Loucy (cell line): ENCODE measurements at regions not wholly inside any gene's neighbourhood (a gene's known extent, or its start where the extent isn't known, plus 50 kb on each side); places are given as distances from the start of the nearest gene placed in this dataset.

ENCODE experiments used
- H2AFZ ChIP-seq: fragments of 200-600 bp; sonication (generic); 2 replicates; pipeline ENCODE4 v1.6.0; 2016; ENCODE audit warnings: antibody characterized with exemption, mild to moderate bottlenecking, low read length, moderate library complexity
- H3F3A ChIP-seq: fragments of 200-600 bp; 2 replicates; pipeline ENCODE4 v1.6.0; 2016; ENCODE audit warnings: antibody characterized with exemption, low read depth, mild to moderate bottlenecking
- H3K27me3 ChIP-seq: fragments of 200-600 bp; sonication (generic); 2 replicates; pipeline ENCODE4 v1.6.1; 2014; ENCODE audit warnings: low read length, mild to moderate bottlenecking; ENCODE audit not compliant: insufficient read depth, poor library complexity, severe bottlenecking
- H3K36me3 ChIP-seq: fragments of 200-600 bp; sonication (generic); 2 replicates; pipeline ENCODE4 v1.6.1; 2016; ENCODE audit warnings: low read length; ENCODE audit not compliant: insufficient read depth
- H3K4me1 ChIP-seq: fragments of 200-600 bp; sonication (generic); 2 replicates; pipeline ENCODE4 v1.5.1; 2014; ENCODE audit warnings: low read length, mild to moderate bottlenecking; ENCODE audit not compliant: insufficient read depth, poor library complexity, severe bottlenecking
- H3K4me2 ChIP-seq: fragments of 200-600 bp; sonication (generic); 2 replicates; pipeline ENCODE4 v1.6.0; 2014; ENCODE audit warnings: antibody characterized with exemption, low read length, low read depth, mild to moderate bottlenecking; ENCODE audit not compliant: poor library complexity, severe bottlenecking
- H3K4me3 ChIP-seq: fragments of 200-600 bp; sonication (generic); 2 replicates; pipeline ENCODE4 v1.5.1; 2014; ENCODE audit warnings: low read length, mild to moderate bottlenecking, mixed read lengths; ENCODE audit not compliant: poor library complexity, severe bottlenecking
- H3K79me2 ChIP-seq: fragments of 200-600 bp; sonication (generic); 2 replicates; pipeline ENCODE4 v1.6.1; 2014; ENCODE audit warnings: low read length; ENCODE audit not compliant: insufficient read depth
- H3K9ac ChIP-seq: fragments of 200-600 bp; sonication (generic); 2 replicates; pipeline ENCODE4 v1.6.0; 2014; ENCODE audit warnings: mild to moderate bottlenecking, low read depth, low read length, moderate library complexity; ENCODE audit not compliant: poor library complexity, severe bottlenecking
- H3K9me2 ChIP-seq: fragments of 200-600 bp; sonication (generic); replicated peaks from 2 replicates; pipeline ENCODE4 v1.6.1; 2016; ENCODE audit warnings: low read depth, low read length, mixed read lengths
- H3K9me3 ChIP-seq: fragments of 200-600 bp; sonication (generic); 2 replicates; pipeline ENCODE4 v1.6.1; 2014; ENCODE audit warnings: mild to moderate bottlenecking, antibody characterized with exemption, low read length, low read depth; ENCODE audit not compliant: insufficient read depth
- H4K20me1 ChIP-seq: fragments of 200-600 bp; sonication (generic); 2 replicates; pipeline ENCODE4 v1.6.0; 2014; ENCODE audit warnings: antibody characterized with exemption, low read length, mild to moderate bottlenecking; ENCODE audit not compliant: insufficient read depth, poor library complexity, severe bottlenecking
- EZH2phosphoT487 ChIP-seq: fragments of 200-600 bp; IDR thresholded peaks from 2 replicates; pipeline ENCODE4 v1.6.1; 2018; ENCODE audit warnings: antibody characterized with exemption, mild to moderate bottlenecking, moderate library complexity, borderline replicate concordance
- TF ChIP-seq, protein P1 (sequence below): fragments of 200-600 bp; sonication (generic); conservative IDR thresholded peaks from 2 replicates; pipeline ENCODE4 v1.5.1; 2014; ENCODE audit warnings: mild to moderate bottlenecking, antibody characterized with exemption, low read length

- no peak for TF ChIP-seq EZH2phosphoT487
- TF ChIP-seq, protein P1, sequence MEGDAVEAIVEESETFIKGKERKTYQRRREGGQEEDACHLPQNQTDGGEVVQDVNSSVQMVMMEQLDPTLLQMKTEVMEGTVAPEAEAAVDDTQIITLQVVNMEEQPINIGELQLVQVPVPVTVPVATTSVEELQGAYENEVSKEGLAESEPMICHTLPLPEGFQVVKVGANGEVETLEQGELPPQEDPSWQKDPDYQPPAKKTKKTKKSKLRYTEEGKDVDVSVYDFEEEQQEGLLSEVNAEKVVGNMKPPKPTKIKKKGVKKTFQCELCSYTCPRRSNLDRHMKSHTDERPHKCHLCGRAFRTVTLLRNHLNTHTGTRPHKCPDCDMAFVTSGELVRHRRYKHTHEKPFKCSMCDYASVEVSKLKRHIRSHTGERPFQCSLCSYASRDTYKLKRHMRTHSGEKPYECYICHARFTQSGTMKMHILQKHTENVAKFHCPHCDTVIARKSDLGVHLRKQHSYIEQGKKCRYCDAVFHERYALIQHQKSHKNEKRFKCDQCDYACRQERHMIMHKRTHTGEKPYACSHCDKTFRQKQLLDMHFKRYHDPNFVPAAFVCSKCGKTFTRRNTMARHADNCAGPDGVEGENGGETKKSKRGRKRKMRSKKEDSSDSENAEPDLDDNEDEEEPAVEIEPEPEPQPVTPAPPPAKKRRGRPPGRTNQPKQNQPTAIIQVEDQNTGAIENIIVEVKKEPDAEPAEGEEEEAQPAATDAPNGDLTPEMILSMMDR, result no peak
- Histone ChIP-seq H3K4me1 (no peaks in the 10 kb centered on the region), H3K27me3 (no peaks in the 10 kb centered on the region), H3K36me3 (no peaks in the 10 kb centered on the region), H3K4me2 (no peak overlapping the region), H3K9me2 (no peaks in the 10 kb centered on the region), H4K20me1 (no peaks in the 10 kb centered on the region), H3K9ac (no peak overlapping the region), H3F3A (no peaks in the 10 kb centered on the region), H2AFZ (no peak overlapping the region), H3K4me3 (no peak overlapping the region), H3K9me3 (no peaks in the 10 kb centered on the region), H3K79me2 (no peaks in the 10 kb centered on the region)
Measured at GRCh38 chr18:40417501-40417900, 1537.5 kb upstream of the PIK3C3 start.

DNA sequence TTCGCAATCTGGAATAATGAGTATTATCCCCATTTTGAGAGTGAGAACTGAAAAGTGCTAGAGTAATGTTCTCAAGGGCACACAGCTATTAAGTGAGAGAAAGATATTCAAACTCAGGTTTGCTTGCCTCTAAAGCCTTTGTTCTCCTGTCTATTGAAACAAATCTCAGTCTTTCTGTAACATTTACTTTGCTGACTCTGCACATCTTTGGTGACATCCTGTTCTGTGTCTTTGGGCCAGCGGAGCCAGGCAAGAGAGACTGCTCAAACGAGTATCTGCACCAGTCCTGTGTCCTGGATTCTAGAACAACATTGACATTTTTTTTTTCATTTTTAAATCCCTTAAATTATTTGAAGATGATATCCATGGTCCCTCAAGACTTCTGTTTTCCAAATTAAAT, 1539.2 kb upstream of the PIK3C3 start:
- Histone ChIP-seq H3K9ac (no peak overlapping the region), H3K4me2 (no peak overlapping the region), H3F3A (no peaks in the 10 kb centered on the region)

DNA sequence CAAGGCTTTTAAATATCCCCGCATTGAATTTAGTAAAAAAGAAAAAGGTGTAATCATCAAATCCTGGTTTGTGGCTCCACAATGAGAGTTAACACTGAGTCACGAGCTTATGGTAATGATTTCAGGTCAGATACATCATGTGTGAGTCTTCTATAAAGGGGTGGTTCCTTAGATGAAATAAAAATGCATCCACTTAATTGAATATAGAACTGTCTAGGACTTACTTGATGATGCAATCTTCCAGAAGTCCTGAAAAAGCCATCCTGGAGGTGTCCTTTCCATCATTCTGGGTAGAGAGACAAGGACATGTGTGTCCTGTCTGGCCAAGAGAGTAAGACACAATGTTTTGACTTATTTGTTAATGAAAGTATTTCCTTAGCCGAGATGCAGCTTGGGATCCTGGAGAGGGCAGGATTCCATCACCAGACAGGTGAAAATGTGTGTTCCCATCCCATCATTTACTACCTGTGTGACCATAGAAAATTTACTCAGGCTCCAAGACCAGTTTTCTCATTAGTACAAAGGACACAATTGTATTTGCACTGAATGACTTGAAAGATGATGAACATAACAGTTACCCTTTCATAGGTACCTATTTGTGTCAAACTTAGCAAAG, 1539.8 kb upstream of the PIK3C3 start:
- Histone ChIP-seq H3K79me2 (no peaks in the 10 kb centered on the region), H3F3A (no peaks in the 10 kb centered on the region), H3K27me3 (no peaks in the 10 kb centered on the region), H2AFZ (no peak overlapping the region), H3K4me3 (no peak overlapping the region), H3K36me3 (no peaks in the 10 kb centered on the region), H4K20me1 (no peaks in the 10 kb centered on the region), H3K9ac (no peak overlapping the region), H3K4me1 (no peaks in the 10 kb centered on the region), H3K4me2 (no peak overlapping the region), H3K9me2 (no peaks in the 10 kb centered on the region), H3K9me3 (no peaks in the 10 kb centered on the region)
- no peak for TF ChIP-seq EZH2phosphoT487
- TF ChIP-seq, protein P1, result no peak

More for the DNA sequence above, 1539.2 kb upstream of the PIK3C3 start:
- no peak overlapping the region for H3K4me3 ChIP-seq
- TF ChIP-seq, protein P1, result no peak
- no peak for TF ChIP-seq EZH2phosphoT487
- no peaks in the 10 kb centered on the region for H3K79me2 ChIP-seq
- H3K4me1 ChIP-seq, result no peaks in the 10 kb centered on the region
- no peaks in the 10 kb centered on the region for H3K9me2 ChIP-seq
- no peak overlapping the region for H2AFZ ChIP-seq
- H4K20me1 ChIP-seq, result no peaks in the 10 kb centered on the region
- H3K36me3 ChIP-seq, result no peaks in the 10 kb centered on the region
- no peaks in the 10 kb centered on the region for H3K27me3 ChIP-seq
- no peaks in the 10 kb centered on the region for H3K9me3 ChIP-seq
